Stomach (tissue), 8 donors: ENCODE measurements at regions not wholly inside any gene's neighbourhood (a gene's known extent, or its start where the extent isn't known, plus 50 kb on each side); places are given as distances from the start of the nearest gene placed in this dataset.

Experiments
- DNase-seq, 2 donors: peaks; one replicate each; pipeline versions ENCODE4 v3.0.0 to v3.0.0-alpha.2; 2013 to 2019
- H3K27ac ChIP-seq, 5 donors: fragments of 200-600 bp in 4 of 5; sonication (generic) in 4 of 5; one replicate each; pipeline ENCODE4 v1.5.1; 2013 to 2019; ENCODE audit warnings: mild to moderate bottlenecking in 1 of 5, moderate library complexity in 1 of 5
- H3K27me3 ChIP-seq, 3 donors: fragments of 200-600 bp; sonication (generic); one replicate each; pipeline ENCODE4 v1.5.1; 2017 to 2019; ENCODE audit warnings: mixed run types in 1 of 3
- H3K36me3 ChIP-seq, 4 donors: fragments of 200-600 bp; sonication (generic); 1 replicate in 3 of 4; 2 replicates in 1 of 4; pipeline ENCODE4 v1.5.1; 2016 to 2019
- H3K4me1 ChIP-seq, 4 donors: fragments of 200-600 bp; sonication (generic); one replicate each; pipeline ENCODE4 v1.5.1; 2016 to 2019
- H3K4me3 ChIP-seq, 4 donors: fragments of 200-600 bp; sonication (generic) in 3 of 4; one replicate each; pipeline ENCODE4 v1.5.1; 2016 to 2019; ENCODE audit warnings: mild to moderate bottlenecking in 1 of 4
- H3K9me3 ChIP-seq, 4 donors: fragments of 200-600 bp; sonication (generic); one replicate each; pipeline ENCODE4 v1.5.1; 2016 to 2019
- CTCF ChIP-seq, 7 experiments: fragments of 450-650 bp in 4 of 7; fragments of 200-600 bp in 3 of 7; sonication (generic) in 3 of 7; IDR thresholded peaks; one replicate each; pipeline ENCODE4 v1.5.1; 2016 to 2019; ENCODE audit warnings: antibody characterized with exemption in 7 of 7, control low read depth in 2 of 7, mild to moderate bottlenecking in 1 of 7
- EP300 ChIP-seq: sonication (generic); formaldehyde crosslinking; IDR thresholded peaks from one replicate; pipeline ENCODE4 v1.6.1; 2017; ENCODE audit warnings: antibody characterized with exemption
- POLR2A ChIP-seq, 4 donors: fragments of 450-650 bp; IDR thresholded peaks; one replicate each; pipeline ENCODE4 v1.6.1; 2016; ENCODE audit warnings: antibody characterized with exemption in 4 of 4, control low read depth in 2 of 4, mild to moderate bottlenecking in 1 of 4, moderate library complexity in 1 of 4
- POLR2AphosphoS5 ChIP-seq, 3 donors: sonication (generic); formaldehyde crosslinking; IDR thresholded peaks; one replicate each; pipeline ENCODE4 v1.6.1; 2016; ENCODE audit warnings: antibody characterized with exemption in 3 of 3
- WGBS, 5 donors: extraction: QIAGEN DNeasy Blood & Tissue Kit in 3 of 5; methylation state at CpG; one replicate each; pipeline versions ENCODE4 v1.1.5 to v1.1.7; 2013 to 2018; 5-methylcytosine and 5-hydroxymethylcytosine counted together
- intact Hi-C: fragments of 100-400 bp; cut with DNase I; formaldehyde crosslinking; loops from one replicate; pipeline ENCODE4 v1.15.1; 2023; ENCODE audit warnings: low total_unique reads
- donor health status: healthy with polysubstance abuse.
- donor health status: Bipolar disorder and iron deficiency.
- donor health status: healthy.

- DNase-seq = no peak
- WGBS, 5 donors = 90 to 97% (median 95%) methylated on average over 1 of the region's 1 CpG
- Histone ChIP-seq H3K36me3 (no peaks in the 10 kb centered on the region), H3K27ac (no peak overlapping the region), H3K27me3 (no peaks in the 10 kb centered on the region), H3K4me3 (no peak overlapping the region), H3K9me3 (no peaks in the 10 kb centered on the region), H3K4me1 (no peaks in the 10 kb centered on the region)
- TF ChIP-seq POLR2AphosphoS5 (IDR thresholded peaks at IDR 0.05) (no peak), CTCF (IDR thresholded peaks at IDR 0.05) (no peak), EP300 (no peak), POLR2A (IDR thresholded peaks at IDR 0.05) (no peak)
- intact Hi-C loops = no loop called here
These were observed 93.1 kb downstream of the MDH1 start for GRCh38 chr2:63681896-63682295.

- Histone ChIP-seq H3K27ac (no peak overlapping the region), H3K36me3 (no peaks in the 10 kb centered on the region), H3K9me3 (no peaks in the 10 kb centered on the region), H3K4me1 (no peaks in the 10 kb centered on the region), H3K4me3 (no peak overlapping the region), H3K27me3 (no peaks in the 10 kb centered on the region)
- WGBS, 5 donors = 0 to 1% (median 0%) methylated on average over 1 of the region's 1 CpG
- TF ChIP-seq EP300 = no peak
- no peak for TF ChIP-seq POLR2A (IDR thresholded peaks at IDR 0.05)
- no peak for TF ChIP-seq POLR2AphosphoS5 (IDR thresholded peaks at IDR 0.05)
- peak in 5 of 7 experiments; percentile 10 to 50 (median 38) for TF ChIP-seq CTCF (IDR thresholded peaks at IDR 0.05)
- intact Hi-C loops = no loop called here
- peak in 1 of 2 donors; percentile 77 for DNase-seq
These were observed 103.3 kb downstream of the MDH1 start for GRCh38 chr2:63692002-63692606.

GRCh38 chr2:63695583-63695982 is 106.8 kb downstream of the MDH1 start:
- DNase-seq = no peak
- Histone ChIP-seq H3K4me3 (no peak overlapping the region), H3K36me3 (no peaks in the 10 kb centered on the region), H3K27ac (no peak overlapping the region), H3K27me3 (no peaks in the 10 kb centered on the region), H3K4me1 (peaks cover 0 to 12% (median 0%) of the 10 kb centered on the region in 4 donors), H3K9me3 (no peaks in the 10 kb centered on the region)
- intact Hi-C loops = loop anchor here (5.0 kb wide), 1 partner anchor 182 kb away; no protein-coding TSS in a partner anchor
- TF ChIP-seq POLR2AphosphoS5 (IDR thresholded peaks at IDR 0.05) (no peak), EP300 (no peak), POLR2A (IDR thresholded peaks at IDR 0.05) (no peak)

GRCh38 chr2:63696496-63696895 is 107.7 kb downstream of the MDH1 start:
- Histone ChIP-seq H3K9me3 (no peaks in the 10 kb centered on the region), H3K4me3 (no peak overlapping the region), H3K36me3 (no peaks in the 10 kb centered on the region), H3K4me1 (peaks cover 0 to 12% (median 0%) of the 10 kb centered on the region in 4 donors), H3K27ac (no peak overlapping the region), H3K27me3 (no peaks in the 10 kb centered on the region)
- DNase-seq = no peak
- TF ChIP-seq POLR2A (IDR thresholded peaks at IDR 0.05) = no peak
- TF ChIP-seq CTCF (IDR thresholded peaks at IDR 0.05) = no peak
- TF ChIP-seq POLR2AphosphoS5 (IDR thresholded peaks at IDR 0.05) = no peak
- TF ChIP-seq EP300 = no peak
- 33 to 68% (median 50%) methylated on average over 1 of the region's 1 CpG for WGBS, 5 donors
- intact Hi-C loops = loop anchor here (5.0 kb wide), 1 partner anchor 181 kb away; no protein-coding TSS in a partner anchor

- no peaks in the 10 kb centered on the region for H3K9me3 ChIP-seq
- intact Hi-C loops = loop anchor here (5.0 kb wide), 1 partner anchor 180 kb away; no protein-coding TSS in a partner anchor
- no peak overlapping the region for H3K27ac ChIP-seq
- TF ChIP-seq EP300 = no peak
- H3K4me3 ChIP-seq = no peak overlapping the region
- no peaks in the 10 kb centered on the region for H3K27me3 ChIP-seq
- WGBS, 5 donors = 90 to 97% (median 94%) methylated on average over 4 of the region's 4 CpGs
- peaks cover 0 to 12% (median 0%) of the 10 kb centered on the region in 4 donors for H3K4me1 ChIP-seq
- DNase-seq = no peak
- no peaks in the 10 kb centered on the region for H3K36me3 ChIP-seq
These were observed 108.4 kb downstream of the MDH1 start for GRCh38 chr2:63697160-63697559.
